Sciatic nerve (tissue), 2 donors: ENCODE measurements at regions not wholly inside any gene's neighbourhood (a gene's known extent, or its start where the extent isn't known, plus 50 kb on each side); places are given as distances from the start of the nearest gene placed in this dataset.

ENCODE experiments used
- ATAC-seq: fragments of 200-7000 bp; cut with Tn5 transposase; one replicate; pipeline ENCODE4 v1.9.1; 2020; ENCODE audit warnings: mild to moderate bottlenecking, moderate library complexity
- DNase-seq: peaks from one replicate; pipeline ENCODE4 v3.0.0-alpha.2; 2020; ENCODE audit warnings: low spot score
- intact Hi-C: fragments of 100-400 bp; cut with DNase I; formaldehyde crosslinking; loops from one replicate; pipeline ENCODE4 v1.14.2; 2022
- donor health status: DM: no; HTN: no; CAD: no.
- donor health status: DM: no; HTN: no; CAD: no.

GRCh38 chr21:43364261-43364510, 62.7 kb downstream of the SIK1 start:
- ATAC-seq (no peak), DNase-seq (no peak)
- intact Hi-C loops = no loop called here

GRCh38 chr21:43363506-43364260, 63.2 kb downstream of the SIK1 start:
- DNase-seq (no peak), ATAC-seq (no peak)
- intact Hi-C loops = no loop called here

- no peak for ATAC-seq
- DNase-seq = no peak
- intact Hi-C loops = no loop called here
Measured at GRCh38 chr21:43362915-43363314, 64.0 kb downstream of the SIK1 start.

- intact Hi-C loops = no loop called here
- DNase-seq (peak; percentile 86), ATAC-seq (peak; percentile 87)
Measured at GRCh38 chr21:43362321-43362791, 64.6 kb downstream of the SIK1 start.

GRCh38 chr21:43361493-43362296, 65.2 kb downstream of the SIK1 start:
- DNase-seq = no peak
- peak; percentile 56 for ATAC-seq
- intact Hi-C loops = no loop called here

- intact Hi-C loops = no loop called here
- no peak for DNase-seq
- ATAC-seq = peak; percentile 52
Measured at GRCh38 chr21:43361127-43361492, 65.8 kb downstream of the SIK1 start.

- intact Hi-C loops = no loop called here
- no peak for DNase-seq
Measured at GRCh38 chr21:43360441-43361126, 66.3 kb downstream of the SIK1 start.

GRCh38 chr21:43358940-43359822, 67.8 kb downstream of the SIK1 start:
- no peak for DNase-seq
- intact Hi-C loops = no loop called here
- no peak for ATAC-seq

More at GRCh38 chr21:43360441-43361126, 66.3 kb downstream of the SIK1 start:
- ATAC-seq = no peak

GRCh38 chr21:43357715-43358430, 69.1 kb downstream of the SIK1 start:
- DNase-seq = no peak
- ATAC-seq = no peak
- intact Hi-C loops = no loop called here

- DNase-seq = no peak
- no peak for ATAC-seq
- intact Hi-C loops = no loop called here
Measured at GRCh38 chr21:43355925-43356289, 71.0 kb downstream of the SIK1 start.

GRCh38 chr21:43355266-43355924, 71.5 kb downstream of the SIK1 start:
- intact Hi-C loops = no loop called here
- ATAC-seq (no peak), DNase-seq (no peak)

GRCh38 chr21:43354666-43355065, 72.3 kb downstream of the SIK1 start:
- intact Hi-C loops = no loop called here
- ATAC-seq = no peak

GRCh38 chr21:43354026-43354420, 72.9 kb downstream of the SIK1 start:
- no peak for ATAC-seq

More at GRCh38 chr21:43354666-43355065, 72.3 kb downstream of the SIK1 start:
- no peak for DNase-seq

GRCh38 chr21:43353282-43354025, 73.5 kb downstream of the SIK1 start:
- no peak for DNase-seq
- ATAC-seq = no peak
- intact Hi-C loops = no loop called here

More at GRCh38 chr21:43354026-43354420, 72.9 kb downstream of the SIK1 start:
- intact Hi-C loops = no loop called here
- DNase-seq = no peak

- intact Hi-C loops = no loop called here
- DNase-seq = no peak
- ATAC-seq = no peak
Measured at GRCh38 chr21:43352568-43353281, 74.2 kb downstream of the SIK1 start.

GRCh38 chr21:43352154-43352537, 74.8 kb downstream of the SIK1 start:
- DNase-seq (no peak), ATAC-seq (no peak)
- intact Hi-C loops = no loop called here
